ENCODE measurements at regions not wholly inside any gene's neighbourhood (a gene's known extent, or its start where the extent isn't known, plus 50 kb on each side); places are given as distances from the start of the nearest gene placed in this dataset.
A peak's percentile ranks its signal among the peaks of the same experiment; 100 is the strongest.
"Not testable (repeated sequence)": the region's sequence is repeated elsewhere in the genome, so short reads cannot be mapped to it uniquely, and the experiment has no call there.

GRCh38 chr1:118563981-118564951 is 379.2 kb upstream of the SPAG17 start:
- DNase-seq, result no peak

- DNase-seq, result no peak
Measured at GRCh38 chr1:118558933-118559332, 373.9 kb upstream of the SPAG17 start.

GRCh38 chr1:118556936-118557335 is 371.9 kb upstream of the SPAG17 start:
- DNase-seq, result no peak

GRCh38 chr1:118555638-118556037 is 370.6 kb upstream of the SPAG17 start:
- DNase-seq, result no peak

- DNase-seq, result no peak
Measured at GRCh38 chr1:118535901-118536300, 350.9 kb upstream of the SPAG17 start.

DNA sequence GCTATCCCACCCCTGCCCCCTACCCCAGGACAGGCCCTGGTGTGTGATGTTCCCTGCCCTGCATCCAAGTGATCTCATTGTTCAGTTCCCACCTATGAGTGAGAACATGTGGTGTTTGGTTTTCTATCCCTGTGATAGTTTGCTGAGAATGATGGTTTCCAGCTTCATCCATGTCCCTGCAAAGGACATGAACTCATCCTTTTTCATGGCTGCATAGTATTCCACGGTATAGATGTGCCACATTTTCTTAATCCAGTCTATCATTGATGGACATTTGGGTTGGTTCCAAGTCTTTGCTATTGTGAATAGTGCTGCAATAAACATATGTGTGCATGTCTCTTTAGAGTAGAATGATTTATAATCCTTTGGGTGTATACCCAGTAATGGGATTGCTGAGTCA is 326.9 kb upstream of the SPAG17 start:
- not testable (repeated sequence) for DNase-seq

- no peak for DNase-seq
Measured at GRCh38 chr1:118504867-118505266, 319.8 kb upstream of the SPAG17 start.

GRCh38 chr1:118504221-118504644 is 319.2 kb upstream of the SPAG17 start:
- DNase-seq, result no peak

GRCh38 chr1:118503752-118504151 is 318.7 kb upstream of the SPAG17 start:
- DNase-seq, result no peak

DNA sequence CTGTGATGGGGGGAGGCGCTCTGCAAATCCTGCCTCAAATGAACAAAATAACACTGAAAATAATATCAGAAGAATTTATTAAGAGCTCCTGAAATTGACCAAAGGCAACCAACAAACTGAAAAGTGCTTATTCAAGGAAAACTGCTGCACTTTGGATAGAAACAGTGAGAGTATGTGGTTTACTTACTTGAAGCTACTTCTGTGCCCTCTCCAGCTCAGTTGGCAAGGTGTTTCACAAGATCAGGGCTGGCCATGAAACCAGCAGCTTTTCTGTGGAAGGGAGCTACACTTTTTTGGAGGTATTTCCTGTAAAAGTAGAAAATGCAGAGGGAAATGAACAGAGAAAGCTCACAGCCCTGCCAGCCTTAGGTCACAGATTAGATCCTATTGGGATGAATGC is 310.0 kb upstream of the SPAG17 start:
- DNase-seq, result no peak

DNA sequence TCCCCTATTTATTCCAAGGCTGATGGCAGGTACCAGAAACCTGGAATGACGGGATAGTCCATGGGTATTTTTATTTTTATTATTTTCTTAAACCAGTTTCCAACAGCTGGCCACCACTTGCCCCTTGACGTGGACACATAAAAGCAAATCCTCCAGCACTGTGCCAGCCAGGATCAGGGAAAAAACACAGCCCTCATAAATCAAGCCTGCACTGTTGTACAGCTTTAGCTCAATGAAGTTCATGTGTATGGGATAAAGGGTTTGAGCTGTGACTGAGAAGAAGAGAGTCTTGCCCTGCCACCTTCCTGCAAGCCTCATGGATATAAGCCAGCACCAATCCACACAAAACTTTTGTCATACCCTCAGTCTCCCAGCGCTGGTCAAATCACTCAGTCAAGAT is 303.8 kb upstream of the SPAG17 start:
- DNase-seq, result no peak

GRCh38 chr1:118487932-118488331 is 302.9 kb upstream of the SPAG17 start:
- DNase-seq, result no peak

GRCh38 chr1:118487091-118487490 is 302.1 kb upstream of the SPAG17 start:
- DNase-seq, result no peak

GRCh38 chr1:118486199-118486598 is 301.2 kb upstream of the SPAG17 start:
- DNase-seq, result no peak

DNA sequence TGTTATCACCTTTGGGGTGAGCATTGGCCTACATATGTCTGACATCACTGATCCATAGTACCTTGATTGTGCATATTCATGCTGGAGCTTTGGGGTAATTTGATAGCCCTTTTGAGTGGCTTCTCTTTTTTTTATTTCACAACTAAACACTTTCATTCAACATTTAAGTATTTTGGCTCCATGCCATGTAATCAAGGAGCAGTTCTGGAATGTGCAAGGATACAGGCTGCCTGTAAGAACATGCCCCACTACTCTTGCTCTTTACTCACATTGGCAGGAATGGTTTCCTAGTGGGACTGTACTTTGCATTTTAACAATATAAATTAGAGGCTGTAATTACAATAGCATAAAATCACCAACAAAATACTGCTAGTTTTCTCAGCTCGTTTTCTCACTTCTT is 300.7 kb upstream of the SPAG17 start:
- DNase-seq, result no peak

DNA sequence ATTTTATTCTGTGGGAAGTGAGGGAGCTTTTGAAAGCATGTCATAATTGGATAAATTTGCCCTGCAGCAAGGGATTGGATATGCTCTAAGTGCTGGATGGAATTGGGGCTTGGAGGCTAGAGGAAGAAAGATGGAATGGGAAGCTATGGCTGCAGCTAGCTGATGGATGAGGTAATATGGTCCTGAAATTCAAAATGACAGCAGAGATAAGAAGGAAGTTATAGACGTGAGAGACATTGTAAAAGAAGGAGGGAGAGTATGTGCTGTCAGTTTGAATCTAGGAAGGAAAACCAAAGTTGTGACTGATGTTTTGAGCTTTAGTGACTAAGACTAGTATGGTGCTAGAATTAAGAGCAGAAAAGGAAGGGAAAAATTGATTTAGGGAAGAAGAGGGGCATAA is 299.9 kb upstream of the SPAG17 start:
- DNase-seq, result no peak

- no peak for DNase-seq
Measured at GRCh38 chr1:118483245-118484006, 298.4 kb upstream of the SPAG17 start.

- peak; percentile 2 for DNase-seq
Measured at GRCh38 chr1:118481126-118481525, 296.1 kb upstream of the SPAG17 start.

DNA sequence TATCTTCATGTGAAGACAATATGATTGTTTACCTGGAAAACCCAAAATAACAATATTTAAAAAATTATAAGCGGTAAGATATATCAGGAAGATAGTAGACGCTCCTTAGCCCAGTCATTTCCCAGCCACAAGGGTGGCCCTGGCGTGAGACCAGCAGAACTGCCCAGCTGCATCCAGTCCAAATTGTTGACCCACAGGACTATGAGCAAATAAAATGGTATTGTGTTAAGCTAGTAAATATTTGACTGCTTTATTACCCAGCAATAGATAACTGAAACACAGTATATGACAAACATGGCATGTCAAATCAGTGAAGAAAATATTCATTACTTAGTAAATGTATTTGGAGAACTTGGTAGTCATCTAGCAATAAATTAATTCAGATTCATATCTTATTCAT is 294.3 kb upstream of the SPAG17 start:
- no peak for DNase-seq

GRCh38 chr1:118473825-118474224 is 288.8 kb upstream of the SPAG17 start:
- DNase-seq, result no peak

DNA sequence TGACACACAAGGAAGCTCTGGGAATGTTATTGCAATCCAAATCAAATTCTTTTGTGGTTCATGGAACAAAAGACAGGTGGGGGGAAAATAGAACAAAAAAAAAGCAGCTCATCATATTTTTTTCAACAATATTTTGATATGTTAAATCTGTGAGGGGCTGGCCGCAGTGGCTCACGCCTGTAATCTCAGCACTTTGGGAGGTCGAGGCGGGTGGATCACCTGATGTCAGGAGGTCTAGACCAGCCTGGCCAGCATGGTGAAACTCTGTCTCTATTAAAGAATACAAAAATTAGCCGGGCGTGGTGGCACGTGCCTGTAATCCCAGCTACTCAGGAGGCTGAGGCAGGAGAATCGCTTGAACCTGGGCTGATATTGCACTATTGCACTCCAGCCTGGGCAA is 279.4 kb upstream of the SPAG17 start:
- not testable (repeated sequence) for DNase-seq

DNA sequence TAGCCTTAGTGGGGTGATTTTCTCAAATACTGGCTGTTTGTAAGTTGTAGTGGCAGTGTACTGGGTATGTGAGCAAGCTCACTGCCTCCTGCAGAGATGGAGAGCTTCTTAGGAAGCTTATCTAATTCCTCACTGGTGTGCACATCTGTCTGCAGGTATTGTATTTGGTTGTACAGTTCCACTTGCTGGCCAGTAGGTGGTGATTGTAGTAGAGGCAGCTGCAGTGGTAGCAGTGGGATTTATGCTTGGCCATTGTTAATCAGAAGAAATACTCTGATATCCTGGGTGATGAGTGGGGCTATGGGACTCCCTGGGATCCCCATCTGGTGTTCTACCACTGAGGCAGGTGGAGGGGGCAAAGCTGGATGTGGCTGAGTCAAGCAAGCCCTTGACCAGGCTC is 276.1 kb upstream of the SPAG17 start:
- DNase-seq, result no peak

GRCh38 chr1:118459871-118460270 is 274.8 kb upstream of the SPAG17 start:
- DNase-seq, result no peak

DNA sequence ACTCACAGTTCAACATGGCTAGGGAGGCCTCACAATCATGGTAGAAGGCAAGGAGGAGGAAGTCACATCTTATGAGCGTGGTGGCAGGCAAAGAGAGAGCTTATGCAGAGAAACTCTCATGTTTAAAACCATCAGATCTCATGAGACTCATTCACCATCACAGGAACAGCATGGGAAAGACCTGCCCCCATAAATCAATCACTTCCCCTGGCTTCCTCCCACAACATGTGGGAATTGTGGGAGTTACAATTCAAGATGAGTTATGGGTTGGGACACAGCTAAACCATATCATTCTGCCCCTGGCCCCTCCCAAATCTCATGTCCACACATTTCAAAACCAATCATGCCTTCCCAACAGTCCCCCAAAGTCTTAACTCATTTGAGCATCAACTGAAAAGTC is 268.8 kb upstream of the SPAG17 start:
- not testable (repeated sequence) for DNase-seq

All from kidney glomerular epithelial cell (primary cell).